ENCODE measurements at regions not wholly inside any gene's neighbourhood (a gene's known extent, or its start where the extent isn't known, plus 50 kb on each side); places are given as distances from the start of the nearest gene placed in this dataset.

DNA sequence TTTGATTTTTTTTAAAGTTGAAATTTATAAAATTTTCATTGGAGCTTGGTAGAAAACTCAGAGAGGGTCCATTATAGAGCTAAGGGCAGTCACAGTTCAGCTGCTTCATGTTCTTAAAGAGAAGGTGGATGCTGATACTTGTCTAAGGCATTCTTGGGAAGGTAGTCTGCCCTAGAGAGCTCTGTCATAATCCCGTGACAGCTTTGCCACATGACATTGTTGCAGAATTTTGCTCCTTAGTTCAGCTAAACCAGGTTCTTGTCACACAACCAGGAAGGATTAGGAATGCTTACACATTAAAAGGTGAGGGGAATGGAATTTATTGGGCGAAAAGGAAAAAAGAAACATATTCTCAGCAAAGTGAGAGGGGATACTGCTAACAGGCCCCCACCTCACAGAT is 130.9 kb downstream of the GMNC start:
- H3K4me2 ChIP-seq (ENCODE audit: insufficient read depth, low read length), result no peak overlapping the region
- no peak overlapping the region for H3K4me3 ChIP-seq (replicated peaks in 1 of 3; ENCODE audit: insufficient read depth in 1 of 3, low read depth in 1 of 3, low read length in 3 of 3)
- DNase-seq (ENCODE audit: low read depth, low spot score) (no peak), FAIRE-seq (no peak)
- dilution Hi-C loops (cut with MboI; ENCODE audit: extremely low pct_ligation_motif_present, low sequenced_read_pairs), result no loop called here
- H3K79me2 ChIP-seq (ENCODE audit: control insufficient read depth, insufficient read depth, low read length), result no peaks in the 10 kb centered on the region
- TF ChIP-seq, protein P1, sequence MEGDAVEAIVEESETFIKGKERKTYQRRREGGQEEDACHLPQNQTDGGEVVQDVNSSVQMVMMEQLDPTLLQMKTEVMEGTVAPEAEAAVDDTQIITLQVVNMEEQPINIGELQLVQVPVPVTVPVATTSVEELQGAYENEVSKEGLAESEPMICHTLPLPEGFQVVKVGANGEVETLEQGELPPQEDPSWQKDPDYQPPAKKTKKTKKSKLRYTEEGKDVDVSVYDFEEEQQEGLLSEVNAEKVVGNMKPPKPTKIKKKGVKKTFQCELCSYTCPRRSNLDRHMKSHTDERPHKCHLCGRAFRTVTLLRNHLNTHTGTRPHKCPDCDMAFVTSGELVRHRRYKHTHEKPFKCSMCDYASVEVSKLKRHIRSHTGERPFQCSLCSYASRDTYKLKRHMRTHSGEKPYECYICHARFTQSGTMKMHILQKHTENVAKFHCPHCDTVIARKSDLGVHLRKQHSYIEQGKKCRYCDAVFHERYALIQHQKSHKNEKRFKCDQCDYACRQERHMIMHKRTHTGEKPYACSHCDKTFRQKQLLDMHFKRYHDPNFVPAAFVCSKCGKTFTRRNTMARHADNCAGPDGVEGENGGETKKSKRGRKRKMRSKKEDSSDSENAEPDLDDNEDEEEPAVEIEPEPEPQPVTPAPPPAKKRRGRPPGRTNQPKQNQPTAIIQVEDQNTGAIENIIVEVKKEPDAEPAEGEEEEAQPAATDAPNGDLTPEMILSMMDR (IDR thresholded peaks at IDR 0.05; ENCODE audit: extremely low read depth in 1 of 2, insufficient read depth in 1 of 2, low read depth in 1 of 2, low read length in 2 of 2), result no peak
- TF ChIP-seq, protein P2, sequence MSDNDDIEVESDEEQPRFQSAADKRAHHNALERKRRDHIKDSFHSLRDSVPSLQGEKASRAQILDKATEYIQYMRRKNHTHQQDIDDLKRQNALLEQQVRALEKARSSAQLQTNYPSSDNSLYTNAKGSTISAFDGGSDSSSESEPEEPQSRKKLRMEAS (IDR thresholded peaks at IDR 0.05; ENCODE audit: insufficient read depth, insufficient read length), result no peak
- TF ChIP-seq POLR2AphosphoS5 (IDR thresholded peaks at IDR 0.05; ENCODE audit: insufficient read depth, low read depth, low read length) (no peak), JUN (IDR thresholded peaks at IDR 0.05; ENCODE audit: borderline replicate concordance, insufficient read depth, insufficient read length, low read depth) (no peak), GATA2 (IDR thresholded peaks at IDR 0.05; ENCODE audit: insufficient read depth, insufficient read length, low read depth, low read length) (no peak)
- intact Hi-C loops (cut with micrococcal nuclease), result no loop called here
- H4K20me1 ChIP-seq (replicated peaks; ENCODE audit: control insufficient read depth, extremely low read depth, insufficient read depth, low read length), result no peaks in the 10 kb centered on the region
- H3K36me3 ChIP-seq (ENCODE audit: control insufficient read depth in 2 of 2, extremely low read depth in 1 of 2, insufficient read depth in 2 of 2, low read length in 2 of 2), result no peaks in the 10 kb centered on the region
- no TSS peak for BruUV-seq (replicated peaks)
- no peak overlapping the region for H3K9ac ChIP-seq (replicated peaks; ENCODE audit: extremely low read depth, insufficient read depth, low read length)
- H3K27ac ChIP-seq (ENCODE audit: insufficient read depth, low read depth, low read length), result no peak overlapping the region
- no peaks in the 10 kb centered on the region for H3K4me1 ChIP-seq (ENCODE audit: control insufficient read depth, extremely low read depth, insufficient read depth, low read length)
- no peaks in the 10 kb centered on the region for H3K9me3 ChIP-seq (replicated peaks; ENCODE audit: control insufficient read depth, insufficient read depth, low read length)
- ChIA-PET CTCF (no interaction called here), POLR2A (no interaction called here)
- no peak overlapping the region for H2AFZ ChIP-seq (ENCODE audit: low read depth, low read length)
- H3K9me1 ChIP-seq (replicated peaks; ENCODE audit: control insufficient read depth, extremely low read depth, insufficient read depth, low read length), result no peaks in the 10 kb centered on the region
- no peaks in the 10 kb centered on the region for H3K27me3 ChIP-seq (ENCODE audit: control insufficient read depth in 2 of 2, insufficient read depth in 2 of 2, low read length in 2 of 2)
